GM12878 (cell line): ENCODE measurements at regions not wholly inside any gene's neighbourhood (a gene's known extent, or its start where the extent isn't known, plus 50 kb on each side); places are given as distances from the start of the nearest gene placed in this dataset.

Source experiments
- ATAC-seq: fragments of 200-7000 bp; cut with Tn5 transposase; 3 replicates; pipeline ENCODE4 v1.9.1; 2020; ENCODE audit warnings: mild to moderate bottlenecking, moderate library complexity
- BruUV-seq: library from RNA; stranded (reverse); fragments of 400-500 nt; replicated peaks from 2 replicates; lab custom pipeline; 2021; lab: Mats Ljungman, UMichigan
- CTCF ChIA-PET: fragments of 300-600 bp; sonication (Branson Sonifier 250); formaldehyde crosslinking; extraction: SDS; loops from one replicate; lab custom pipeline; 2021; ENCODE audit warnings: inconsistent platforms; lab: Yijun Ruan, JAX
- POLR2A ChIA-PET: fragments of 350-600 bp; formaldehyde crosslinking; extraction: SDS; loops from one replicate; lab custom pipeline; 2021; ENCODE audit warnings: inconsistent platforms; lab: Charles Lee
- RAD21 ChIA-PET: fragments of 300-600 bp; sonication (Branson Sonifier 250); formaldehyde crosslinking; loops from one replicate; lab custom pipeline; 2023; ENCODE audit warnings: antibody characterized with exemption; ENCODE audit not compliant: unreplicated experiment; lab: Charles Lee
- SMC1A ChIA-PET: fragments of 300-600 bp; sonication (Branson Sonifier 250); formaldehyde crosslinking; loops from one replicate; lab custom pipeline; 2023; ENCODE audit not compliant: unreplicated experiment, uncharacterized antibody; lab: Charles Lee
- DNase-seq: peaks from one replicate; pipeline ENCODE4 v3.0.0-alpha.2; 2011; ENCODE audit warnings: low read depth, low spot score
- FAIRE-seq: peaks from 3 replicates; lab custom pipeline; 2011; peaks lifted over from hg19 to GRCh38; lab: Jason Lieb, UNC
- H2AFZ ChIP-seq: 2 replicates; pipeline ENCODE4 v1.6.0; 2011; ENCODE audit warnings: low read depth, low read length, control low read depth; ENCODE audit not compliant: control insufficient read depth
- H3K27ac ChIP-seq: 2 replicates; pipeline ENCODE4 v1.5.1; 2011; ENCODE audit warnings: control low read depth; ENCODE audit not compliant: control insufficient read depth, insufficient read depth
- H3K27me3 ChIP-seq, 2 experiments: replicated peaks in 1 of 2; 2 replicates each; pipeline versions ENCODE4 v1.6.0 to v1.6.1; 2011; ENCODE audit warnings: low read length in 1 of 2; ENCODE audit not compliant: control insufficient read depth in 2 of 2, insufficient read depth in 2 of 2
- H3K36me3 ChIP-seq, 2 experiments: 2 replicates each; pipeline ENCODE4 v1.5.1; 2011; ENCODE audit warnings: low read length in 1 of 2; ENCODE audit not compliant: control insufficient read depth in 2 of 2, insufficient read depth in 2 of 2
- H3K4me1 ChIP-seq: 2 replicates; pipeline ENCODE4 v1.6.1; 2011; ENCODE audit warnings: mild to moderate bottlenecking, low read length, moderate library complexity, mixed read lengths; ENCODE audit not compliant: control insufficient read depth, insufficient read depth
- H3K4me2 ChIP-seq: 2 replicates; pipeline ENCODE4 v1.6.0; 2011; ENCODE audit warnings: control low read depth; ENCODE audit not compliant: control insufficient read depth, insufficient read depth
- H3K4me3 ChIP-seq: fragments of 200-600 bp; sonication (generic); 2 replicates; pipeline ENCODE4 v1.5.1; 2016
- H3K79me2 ChIP-seq: 2 replicates; pipeline ENCODE4 v1.6.0; 2011; ENCODE audit warnings: low read length; ENCODE audit not compliant: control insufficient read depth, insufficient read depth
- H3K9ac ChIP-seq: 2 replicates; pipeline ENCODE4 v1.8.0; 2011; ENCODE audit warnings: low read length, control low read depth, mixed read lengths; ENCODE audit not compliant: control insufficient read depth, insufficient read depth
- H3K9me3 ChIP-seq: replicated peaks from 3 replicates; pipeline ENCODE4 v1.5.1; 2011; ENCODE audit warnings: mild to moderate bottlenecking, low read length; ENCODE audit not compliant: control insufficient read depth, insufficient read depth
- H4K20me1 ChIP-seq: 2 replicates; pipeline ENCODE4 v1.6.0; 2011; ENCODE audit not compliant: control insufficient read depth, insufficient read depth
- CHD4 ChIP-seq: fragments of 200-600 bp; sonication (generic); IDR thresholded peaks from 2 replicates; pipeline ENCODE4 v1.6.1; 2016; ENCODE audit warnings: mild to moderate bottlenecking
- FOXM1 ChIP-seq: IDR thresholded peaks from 2 replicates; pipeline ENCODE4 v1.6.1; 2012; ENCODE audit warnings: low read depth, mild to moderate bottlenecking, inconsistent platforms, low read length, moderate library complexity
- IKZF1 ChIP-seq: fragments of 450-650 bp; conservative IDR thresholded peaks from 2 replicates; pipeline ENCODE4 v1.6.1; 2017; ENCODE audit warnings: antibody characterized with exemption, mild to moderate bottlenecking
- IRF4 ChIP-seq: IDR thresholded peaks from 2 replicates; pipeline ENCODE4 v1.6.1; 2011; ENCODE audit warnings: low read depth, low read length
- KDM1A ChIP-seq: fragments of 200-600 bp; sonication (generic); IDR thresholded peaks from 2 replicates; pipeline ENCODE4 v1.6.1; 2016; ENCODE audit warnings: borderline replicate concordance
- MXI1 ChIP-seq: fragments of 150-350 bp; IDR thresholded peaks from 2 replicates; pipeline ENCODE4 v1.6.1; 2011; ENCODE audit warnings: low read depth, mild to moderate bottlenecking, inconsistent platforms, low read length, improper control_type of control experiment
- NFIC ChIP-seq: IDR thresholded peaks from 2 replicates; pipeline ENCODE4 v1.6.1; 2012; ENCODE audit warnings: low read depth, mild to moderate bottlenecking, inconsistent platforms, low read length, moderate library complexity
- PML ChIP-seq: IDR thresholded peaks from 2 replicates; pipeline ENCODE4 v1.6.1; 2012; ENCODE audit warnings: low read length, inconsistent platforms
- RAD51 ChIP-seq: fragments of 450-650 bp; IDR thresholded peaks from 2 replicates; pipeline ENCODE4 v1.6.1; 2016; ENCODE audit warnings: moderate library complexity, mild to moderate bottlenecking, inconsistent platforms
- SREBF1 ChIP-seq: IDR thresholded peaks from 2 replicates; pipeline ENCODE4 v1.6.1; 2012; ENCODE audit warnings: mild to moderate bottlenecking, low read length
- USF1 ChIP-seq: IDR thresholded peaks from 2 replicates; pipeline ENCODE4 v1.6.1; 2011; ENCODE audit warnings: borderline replicate concordance, low read depth, mild to moderate bottlenecking, moderate library complexity, mixed read lengths, low read length; ENCODE audit not compliant: insufficient read depth; ENCODE audit errors: extremely low read length
- ZNF207 ChIP-seq: fragments of 450-650 bp; IDR thresholded peaks from 2 replicates; pipeline ENCODE4 v1.6.1; 2014; ENCODE audit warnings: antibody characterized with exemption, mild to moderate bottlenecking, borderline replicate concordance
- ZNF274 ChIP-seq: IDR thresholded peaks from one replicate; pipeline ENCODE4 v1.8.0; 2011; ENCODE audit not compliant: insufficient read length, insufficient read depth
- WGBS: methylation state at CpG from one replicate; pipeline ENCODE4 v1.1.6; 2016; ENCODE audit warnings: low lambda C conversion rate; ENCODE audit not compliant: insufficient replicate concordance, insufficient coverage; ENCODE audit errors: missing lambda C conversion rate; 5-methylcytosine and 5-hydroxymethylcytosine counted together
- in situ Hi-C: fragments of 300-500 bp; cut with MboI; formaldehyde crosslinking; loops from 9 replicates; pipeline ENCODE4 v1.14.3; 2018; ENCODE audit warnings: mixed read lengths
- intact Hi-C: fragments of 100-400 bp; cut with micrococcal nuclease; formaldehyde crosslinking; loops from one replicate; pipeline ENCODE4 v1.14.2; 2022; ENCODE audit not compliant: unreplicated experiment
- TF ChIP-seq, protein P1 (sequence below): IDR thresholded peaks from 2 replicates; pipeline ENCODE4 v1.6.1; 2011; ENCODE audit warnings: borderline replicate concordance, low read depth, mild to moderate bottlenecking, moderate library complexity, low read length; ENCODE audit not compliant: insufficient read depth, poor library complexity, severe bottlenecking

DNA sequence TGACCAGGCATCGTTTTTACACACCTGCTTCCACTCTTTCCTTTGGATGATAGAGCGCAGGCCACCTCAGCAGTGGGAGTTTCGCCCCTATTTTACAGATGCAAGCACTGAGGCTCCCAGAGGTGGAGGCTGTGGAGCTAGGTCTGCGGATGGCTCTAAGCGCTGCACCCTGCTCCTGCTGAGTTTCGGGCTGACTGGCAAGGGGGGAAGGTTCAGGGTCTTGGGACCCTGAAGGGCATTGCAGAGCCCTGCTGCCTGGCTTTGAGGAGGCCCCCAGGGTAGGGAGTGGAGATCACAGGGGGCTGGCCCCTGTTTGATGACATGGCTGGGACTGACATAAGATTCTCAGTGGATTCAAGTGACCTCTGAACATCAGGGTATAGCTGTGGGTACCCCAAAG, 62.8 kb upstream of the NKX1-1 start:
- POLR2A ChIA-PET = no interaction called here
- no peaks in the 10 kb centered on the region for H3K4me1 ChIP-seq
- RAD21 ChIA-PET = no interaction called here
- H3K4me3 ChIP-seq = no peak overlapping the region
- no peak for TF ChIP-seq NFIC
- TF ChIP-seq SREBF1 = no peak
- TF ChIP-seq MXI1 = no peak
- TF ChIP-seq, protein P1, sequence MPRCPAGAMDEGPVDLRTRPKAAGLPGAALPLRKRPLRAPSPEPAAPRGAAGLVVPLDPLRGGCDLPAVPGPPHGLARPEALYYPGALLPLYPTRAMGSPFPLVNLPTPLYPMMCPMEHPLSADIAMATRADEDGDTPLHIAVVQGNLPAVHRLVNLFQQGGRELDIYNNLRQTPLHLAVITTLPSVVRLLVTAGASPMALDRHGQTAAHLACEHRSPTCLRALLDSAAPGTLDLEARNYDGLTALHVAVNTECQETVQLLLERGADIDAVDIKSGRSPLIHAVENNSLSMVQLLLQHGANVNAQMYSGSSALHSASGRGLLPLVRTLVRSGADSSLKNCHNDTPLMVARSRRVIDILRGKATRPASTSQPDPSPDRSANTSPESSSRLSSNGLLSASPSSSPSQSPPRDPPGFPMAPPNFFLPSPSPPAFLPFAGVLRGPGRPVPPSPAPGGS = no peak
- no peak for TF ChIP-seq KDM1A
- TF ChIP-seq IKZF1 = no peak
- no peak for TF ChIP-seq ZNF207
- TF ChIP-seq PML = no peak
- TF ChIP-seq IRF4 = no peak
- TF ChIP-seq USF1 = no peak
- no peak for TF ChIP-seq ZNF274
- TF ChIP-seq CHD4 = no peak
- TF ChIP-seq RAD51 = no peak
- no peak for TF ChIP-seq FOXM1
- TF ChIP-seq, all 136 proteins: peak for 0
- H3K36me3 ChIP-seq = no peaks in the 10 kb centered on the region
- no peak overlapping the region for H3K9ac ChIP-seq
- no peaks in the 10 kb centered on the region for H3K79me2 ChIP-seq
- intact Hi-C loops (no loop called here), in situ Hi-C loops (loop anchor here (10.0 kb wide), 2 partner anchors 64 to 1054 kb away; partner anchors contain the start of gene NKX1-1)
- H3K27me3 ChIP-seq = no peaks in the 10 kb centered on the region
- H3K4me2 ChIP-seq = no peak overlapping the region
- ATAC-seq (no peak), FAIRE-seq (no peak), DNase-seq (no peak)
- SMC1A ChIA-PET = no interaction called here
- CTCF ChIA-PET = no interaction called here
- no peaks in the 10 kb centered on the region for H4K20me1 ChIP-seq
- no TSS peak for BruUV-seq
- H3K9me3 ChIP-seq = no peaks in the 10 kb centered on the region; the same call in 2 of the 3 replicates
- WGBS = 41% methylated on average over 6 of the region's 6 CpGs
- H3K27ac ChIP-seq = no peak overlapping the region
- H2AFZ ChIP-seq = no peak overlapping the region
